ENCODE measurements at regions not wholly inside any gene's neighbourhood (a gene's known extent, or its start where the extent isn't known, plus 50 kb on each side); places are given as distances from the start of the nearest gene placed in this dataset.

DNA sequence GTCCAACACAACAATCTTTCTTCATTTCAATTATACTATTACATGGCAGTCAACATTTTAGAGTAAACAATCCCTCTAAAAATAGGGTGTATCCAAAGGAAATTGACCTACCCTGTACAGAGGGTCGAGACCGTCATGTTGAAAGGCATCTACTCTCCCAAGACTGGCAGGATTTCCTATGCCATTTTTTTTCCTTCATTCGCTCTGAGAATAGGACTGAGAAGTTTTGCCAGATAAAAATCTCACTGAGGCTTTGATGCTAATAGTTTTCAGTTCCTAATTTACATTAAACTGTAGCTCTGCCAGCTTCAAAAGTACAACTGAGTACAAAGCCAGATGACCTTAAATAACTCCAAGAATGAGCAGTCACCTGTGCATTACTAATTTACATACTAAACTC is 84.5 kb upstream of the SEMA3C start:
- no peaks in the 10 kb centered on the region for H4K20me1 ChIP-seq (replicated peaks; ENCODE audit: control insufficient read depth, extremely low read depth, insufficient read depth, low read length)

More for the DNA sequence above, 84.5 kb upstream of the SEMA3C start:
- Histone ChIP-seq H3K27me3 (ENCODE audit: control insufficient read depth in 2 of 2, insufficient read depth in 2 of 2, low read length in 2 of 2) (peaks cover 0 to 1% of the 10 kb centered on the region in 2 experiments), H3K4me2 (ENCODE audit: insufficient read depth, low read length) (no peak overlapping the region), H3K9me1 (replicated peaks; ENCODE audit: control insufficient read depth, extremely low read depth, insufficient read depth, low read length) (no peaks in the 10 kb centered on the region), H3K27ac (ENCODE audit: insufficient read depth, low read depth, low read length) (no peak overlapping the region), H3K36me3 (ENCODE audit: control insufficient read depth in 2 of 2, extremely low read depth in 1 of 2, insufficient read depth in 2 of 2, low read length in 2 of 2) (no peaks in the 10 kb centered on the region), H3K4me3 (replicated peaks in 1 of 3; ENCODE audit: insufficient read depth in 1 of 3, low read depth in 1 of 3, low read length in 3 of 3) (no peak overlapping the region), H3K79me2 (ENCODE audit: control insufficient read depth, insufficient read depth, low read length) (no peaks in the 10 kb centered on the region), H3K9me3 (replicated peaks; ENCODE audit: control insufficient read depth, insufficient read depth, low read length) (no peaks in the 10 kb centered on the region), H3K9ac (replicated peaks; ENCODE audit: extremely low read depth, insufficient read depth, low read length) (no peak overlapping the region), H2AFZ (ENCODE audit: low read depth, low read length) (no peak overlapping the region), H3K4me1 (ENCODE audit: control insufficient read depth, extremely low read depth, insufficient read depth, low read length) (no peaks in the 10 kb centered on the region)
- TF ChIP-seq POLR2A (IDR thresholded peaks at IDR 0.05; ENCODE audit: low read depth, low read length) (no peak), EZH2 (IDR thresholded peaks at IDR 0.05; ENCODE audit: borderline replicate concordance, low read depth, low read length, severe bottlenecking) (no peak), JUN (IDR thresholded peaks at IDR 0.05; ENCODE audit: borderline replicate concordance, insufficient read depth, insufficient read length, low read depth) (no peak), FOS (IDR thresholded peaks at IDR 0.05; ENCODE audit: borderline replicate concordance, insufficient read depth, low read length) (no peak), CTCF (IDR thresholded peaks at IDR 0.05; ENCODE audit: extremely low read depth in 1 of 2, insufficient read depth in 1 of 2, low read depth in 1 of 2, low read length in 2 of 2) (no peak), POLR2AphosphoS5 (IDR thresholded peaks at IDR 0.05; ENCODE audit: insufficient read depth, low read depth, low read length) (no peak), GATA2 (IDR thresholded peaks at IDR 0.05; ENCODE audit: insufficient read depth, insufficient read length, low read depth, low read length) (no peak), MYC (IDR thresholded peaks at IDR 0.05; ENCODE audit: low read depth, low read length) (no peak)
- TF ChIP-seq, protein P1, sequence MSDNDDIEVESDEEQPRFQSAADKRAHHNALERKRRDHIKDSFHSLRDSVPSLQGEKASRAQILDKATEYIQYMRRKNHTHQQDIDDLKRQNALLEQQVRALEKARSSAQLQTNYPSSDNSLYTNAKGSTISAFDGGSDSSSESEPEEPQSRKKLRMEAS (IDR thresholded peaks at IDR 0.05; ENCODE audit: insufficient read depth, insufficient read length), result no peak
- DNase-seq (ENCODE audit: low read depth, low spot score) (no peak), FAIRE-seq (no peak)
- intact Hi-C loops (cut with micrococcal nuclease), result no loop called here
- CTCF ChIA-PET, result interaction anchor here (1.5 kb wide), 1 partner anchor 17 kb away, joined by 4 read pairs; no protein-coding TSS in a partner anchor
- dilution Hi-C loops (cut with MboI; ENCODE audit: extremely low pct_ligation_motif_present, low sequenced_read_pairs), result no loop called here
- POLR2A ChIA-PET, result no interaction called here
- no TSS peak for BruUV-seq (replicated peaks)
